ENCODE measurements at regions not wholly inside any gene's neighbourhood (a gene's known extent, or its start where the extent isn't known, plus 50 kb on each side); places are given as distances from the start of the nearest gene placed in this dataset.
A peak's percentile ranks its signal among the peaks of the same experiment; 100 is the strongest.

DNA sequence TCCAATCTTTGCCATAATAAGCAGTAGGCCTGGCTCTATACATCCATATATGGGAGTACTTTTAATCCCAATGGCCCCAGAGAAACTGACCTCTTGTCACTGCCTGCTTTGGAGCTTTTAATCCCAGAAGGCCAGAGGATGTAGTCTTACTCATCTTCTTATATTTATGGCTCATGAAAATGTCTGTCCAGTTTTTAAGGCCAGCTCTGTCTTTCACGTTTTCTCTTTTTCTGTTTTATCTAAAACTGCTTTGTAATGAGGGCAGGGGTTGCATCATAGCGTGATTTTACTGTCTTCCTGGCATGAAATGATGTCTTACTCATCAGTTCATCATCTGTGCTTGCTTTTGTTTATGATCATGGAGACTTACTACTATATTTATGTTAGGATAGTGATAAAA, 1094.9 kb downstream of the MAT2B start:
- peak; percentile 30 for DNase-seq (ENCODE audit: low read depth)

DNA sequence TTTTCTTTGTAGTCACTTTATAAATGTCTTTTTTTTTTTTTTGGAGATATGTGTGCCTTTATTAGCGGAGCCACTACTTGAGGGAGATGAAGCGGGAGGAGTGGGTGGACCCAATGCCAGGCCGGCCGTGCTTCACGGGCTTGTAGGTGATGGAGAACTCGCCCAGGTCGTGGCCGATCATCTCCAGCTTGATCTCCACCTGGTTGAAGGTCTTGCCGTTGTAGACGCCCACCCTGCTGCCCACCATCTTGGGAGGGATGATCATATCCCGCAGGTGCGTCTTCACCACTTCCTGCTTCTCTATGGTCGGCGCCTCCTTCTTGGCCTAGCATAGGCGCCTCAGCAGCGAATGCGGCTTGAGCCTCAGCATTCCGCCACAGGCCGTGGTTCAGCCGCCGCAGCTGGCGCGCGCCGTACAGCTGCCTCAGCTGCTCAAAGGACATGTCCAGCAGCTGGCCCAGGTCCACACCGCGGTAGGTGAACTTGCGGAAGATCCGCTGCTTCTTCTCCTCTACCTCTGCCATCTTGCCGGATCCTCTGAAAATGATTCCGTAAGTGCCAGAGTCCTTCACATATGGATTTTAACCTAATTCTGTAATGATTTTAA, 1095.6 kb downstream of the MAT2B start:
- DNase-seq (ENCODE audit: low read depth), result no peak

DNA sequence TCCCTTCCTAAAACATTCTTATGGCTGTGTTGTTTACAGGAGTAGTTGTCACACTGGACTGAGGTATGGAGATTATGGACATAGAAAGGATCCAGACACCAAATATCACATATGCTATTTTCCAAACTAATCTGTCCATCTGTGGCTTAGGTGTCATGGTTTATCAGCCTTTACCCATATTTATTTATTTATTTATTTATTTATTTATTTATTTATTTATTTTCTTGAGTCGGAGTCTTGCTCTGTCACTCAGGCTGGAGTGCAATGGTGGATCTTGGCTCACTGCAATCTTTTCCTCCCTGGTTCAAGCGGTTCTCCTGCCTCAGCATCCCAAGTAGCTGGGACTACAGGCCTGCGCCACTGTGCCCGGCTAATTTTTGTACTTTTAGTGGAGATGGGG, 1103.1 kb downstream of the MAT2B start:
- no peak for DNase-seq (ENCODE audit: low read depth)

DNA sequence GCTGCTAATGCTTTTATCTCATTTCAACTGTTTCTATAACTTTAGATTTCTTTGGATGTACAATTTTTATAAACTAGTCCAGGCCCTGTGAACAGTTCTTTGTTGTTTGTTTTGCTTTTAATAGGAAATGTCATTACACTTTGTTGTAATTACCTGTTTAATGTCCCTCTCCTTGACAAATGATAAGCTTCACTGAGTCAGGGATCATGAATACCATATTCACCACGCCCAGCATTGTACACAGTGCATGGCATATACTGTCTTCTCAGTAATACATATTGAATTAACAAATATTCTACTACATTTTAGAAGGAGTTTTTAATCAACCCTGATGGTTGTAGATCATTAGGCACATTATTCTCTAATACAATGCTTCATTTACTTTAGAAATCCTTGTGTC, 1105.0 kb downstream of the MAT2B start:
- DNase-seq (ENCODE audit: low read depth), result no peak

DNA sequence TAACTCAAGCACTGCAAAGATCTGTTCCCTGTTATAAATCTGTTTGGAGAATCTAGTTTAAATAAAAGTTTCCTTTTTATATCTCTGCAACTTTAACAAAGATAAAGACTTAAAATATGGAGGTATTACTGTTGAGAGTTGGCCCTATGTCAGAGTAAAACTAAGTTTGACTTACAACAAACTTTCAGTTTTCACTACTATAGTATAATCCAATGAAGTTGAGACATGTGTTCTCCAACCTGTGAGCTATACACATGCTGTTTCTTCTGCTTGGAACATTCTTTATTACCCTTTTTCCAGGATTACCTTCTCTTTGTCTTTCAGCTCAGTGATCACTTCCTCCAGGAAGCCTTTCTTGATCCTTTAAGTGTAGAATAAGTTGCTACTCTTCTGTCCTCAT, 1109.3 kb downstream of the MAT2B start:
- DNase-seq (ENCODE audit: low read depth), result no peak

DNA sequence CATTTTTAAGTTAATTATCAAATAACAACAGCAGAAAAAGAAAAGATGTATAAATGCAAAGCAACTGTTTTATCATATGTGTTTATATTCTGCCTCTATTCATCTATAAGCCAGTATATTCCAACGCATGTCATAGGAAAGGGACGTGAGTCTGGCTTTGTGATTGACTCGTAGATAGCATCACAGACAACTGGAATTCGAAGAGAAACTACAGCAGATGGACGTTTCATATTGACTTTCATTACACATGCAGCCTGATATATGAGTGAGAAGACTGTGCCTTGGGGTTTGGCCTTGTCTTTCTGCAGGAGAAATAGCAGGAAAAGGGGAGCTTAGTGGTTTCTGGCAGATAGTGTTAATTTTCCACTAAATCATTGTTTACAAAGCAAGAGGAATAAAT, 1111.9 kb downstream of the MAT2B start:
- DNase-seq (ENCODE audit: low read depth), result no peak

DNA sequence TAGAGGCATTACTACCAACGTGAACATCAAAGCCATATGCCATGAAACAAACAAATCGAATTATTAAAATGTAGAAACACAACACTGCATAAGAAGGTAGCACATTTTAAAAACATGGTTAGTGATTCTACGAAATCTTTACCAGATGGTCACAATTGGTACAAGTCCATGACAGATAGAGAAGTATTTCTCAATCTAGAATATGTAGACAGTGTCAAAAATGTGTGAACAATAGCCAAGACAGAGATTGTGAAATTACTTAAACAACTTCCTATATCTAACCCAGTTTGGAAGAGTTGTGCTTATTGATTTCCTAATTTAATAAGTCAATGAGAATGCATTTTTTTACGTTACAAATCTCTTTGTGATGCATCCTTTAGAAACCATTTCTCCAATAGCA, 1121.6 kb downstream of the MAT2B start:
- no peak for DNase-seq (ENCODE audit: low read depth)

DNA sequence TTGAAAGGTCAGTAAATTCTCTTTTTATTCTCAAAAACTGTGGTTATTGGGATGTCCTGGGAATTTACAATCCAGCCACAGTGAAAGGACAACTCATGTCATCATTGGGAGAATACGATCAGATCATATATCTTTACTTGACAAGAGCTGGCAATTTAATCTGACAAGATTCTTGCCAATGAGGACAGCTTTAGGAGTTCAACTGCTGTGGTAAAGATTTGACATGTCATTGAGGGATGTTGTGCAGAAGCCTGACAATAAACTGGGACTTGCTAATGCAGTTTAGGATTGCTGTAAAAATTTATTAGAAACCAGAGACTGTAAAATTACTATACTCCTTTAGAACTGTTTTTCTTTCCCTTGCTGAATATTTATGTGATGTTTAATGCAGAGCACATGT, 1131.0 kb downstream of the MAT2B start:
- no peak for DNase-seq (ENCODE audit: low read depth)

DNA sequence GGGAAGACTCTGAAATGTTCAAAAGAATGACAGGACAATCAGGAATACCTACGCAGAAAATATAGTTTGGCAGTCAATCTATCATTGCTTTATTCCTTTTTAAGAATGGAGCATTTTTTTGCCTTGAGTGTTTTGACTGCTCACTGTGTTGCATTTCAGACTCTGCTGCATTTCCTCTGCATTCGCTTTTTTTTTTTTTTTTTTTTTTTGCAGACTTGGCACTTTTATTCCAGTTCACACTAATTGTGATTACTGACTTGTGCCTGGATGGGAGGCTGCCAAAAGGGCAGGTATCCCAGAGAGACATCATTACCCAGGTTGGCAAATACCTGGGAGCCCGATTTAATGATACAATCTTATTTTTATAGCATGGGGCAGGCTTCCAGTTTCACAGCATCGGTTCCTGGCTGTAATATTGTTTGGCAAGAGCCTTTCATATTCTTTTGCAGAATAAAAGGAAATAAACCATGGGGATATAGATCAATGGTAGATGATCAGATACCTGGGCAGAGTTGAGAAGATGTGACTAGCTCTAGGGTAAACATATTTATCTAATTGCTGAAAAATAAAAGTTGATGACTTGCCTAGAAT, 1132.6 kb downstream of the MAT2B start:
- DNase-seq (ENCODE audit: low read depth), result no peak

DNA sequence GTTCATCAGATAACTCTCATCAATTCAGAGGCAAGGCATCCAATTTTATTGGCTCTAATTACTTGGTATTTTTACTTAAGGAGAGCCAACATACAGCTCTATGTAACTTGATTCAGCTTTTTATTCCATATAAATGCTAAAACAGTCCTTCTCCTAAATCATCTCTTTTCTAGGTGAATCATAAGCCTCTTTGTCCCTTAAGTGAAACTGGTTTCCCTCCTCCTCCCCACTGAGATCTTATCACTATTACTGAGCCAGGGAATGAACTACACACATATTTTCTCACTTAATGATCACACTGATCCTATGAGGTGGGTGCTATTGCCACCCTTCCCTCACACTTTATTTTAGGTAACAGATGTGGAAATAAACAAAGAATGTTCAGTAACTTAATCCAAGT, 1143.8 kb downstream of the MAT2B start:
- DNase-seq (ENCODE audit: low read depth), result no peak

DNA sequence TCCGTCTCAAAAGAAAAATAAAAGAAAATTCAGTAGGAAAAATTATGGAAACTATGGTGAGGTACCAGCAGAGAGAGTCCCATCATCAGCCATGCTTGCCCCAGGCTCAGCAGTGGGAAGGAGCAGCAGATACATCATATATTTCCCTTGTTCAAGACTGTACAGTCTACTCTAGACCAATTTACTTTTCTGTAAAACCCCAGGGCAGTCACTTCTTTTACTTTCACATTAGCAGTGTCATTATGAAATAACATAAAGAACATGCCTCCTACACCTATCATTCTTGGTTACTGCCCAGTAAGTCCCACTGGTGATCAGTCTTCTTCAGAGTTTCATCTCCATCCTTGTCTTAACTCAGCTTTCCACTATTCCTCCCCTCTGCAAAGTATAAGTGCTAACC, 1145.0 kb downstream of the MAT2B start:
- DNase-seq (ENCODE audit: low read depth), result no peak

DNA sequence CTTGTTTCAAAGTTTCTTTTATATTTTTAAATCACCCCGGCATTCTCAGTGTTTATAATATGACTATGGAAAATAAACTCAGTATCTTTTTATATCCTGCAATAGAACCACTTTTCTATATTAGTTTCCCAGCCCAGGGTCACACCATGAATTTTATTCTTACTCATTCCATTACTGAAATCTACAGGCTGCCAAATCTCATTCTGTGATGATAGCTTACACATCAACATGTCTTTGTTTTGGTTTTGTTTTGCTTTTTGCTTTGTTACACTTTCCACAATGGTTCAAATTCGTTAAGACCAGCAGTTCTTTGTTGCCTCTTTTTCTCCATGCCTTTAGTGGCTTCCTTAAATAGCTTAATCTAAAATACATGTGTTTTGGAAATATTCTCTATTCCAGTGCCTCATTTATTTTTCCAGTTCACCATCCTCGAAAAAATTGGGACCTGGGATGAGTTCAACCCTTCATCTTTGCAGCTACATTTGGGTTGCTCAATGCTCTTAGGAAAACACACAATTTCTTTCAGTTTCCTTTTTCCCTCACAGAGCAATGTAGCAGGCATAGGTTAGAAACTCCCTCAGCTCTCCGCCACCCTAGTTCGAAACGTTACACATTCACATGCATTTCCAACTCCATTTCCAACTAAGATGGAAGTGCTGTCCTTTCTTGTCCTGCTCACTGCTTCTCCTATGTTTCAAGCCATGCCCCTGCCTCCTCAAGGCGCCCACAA, 1146.3 kb downstream of the MAT2B start:
- no peak for DNase-seq (ENCODE audit: low read depth)

DNA sequence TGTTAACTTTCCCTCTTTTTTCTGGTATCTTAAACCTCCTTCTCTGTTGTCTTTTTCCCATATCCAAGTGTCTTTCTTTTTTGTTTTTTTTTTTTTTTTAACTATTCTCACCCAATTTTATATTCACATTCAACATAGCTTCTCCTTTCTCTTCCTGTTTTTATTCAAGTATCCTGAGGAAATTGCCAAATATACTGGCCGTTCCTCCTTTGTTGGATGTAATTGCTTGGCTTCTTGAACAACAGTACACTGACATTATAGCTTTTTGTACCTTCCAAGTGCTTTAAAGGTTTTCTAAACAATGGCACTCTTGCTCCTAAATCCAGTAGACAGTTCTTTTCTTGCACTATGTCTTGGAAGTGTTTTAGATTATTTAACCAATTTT, 1146.8 kb downstream of the MAT2B start:
- no peak for DNase-seq (ENCODE audit: low read depth)

DNA sequence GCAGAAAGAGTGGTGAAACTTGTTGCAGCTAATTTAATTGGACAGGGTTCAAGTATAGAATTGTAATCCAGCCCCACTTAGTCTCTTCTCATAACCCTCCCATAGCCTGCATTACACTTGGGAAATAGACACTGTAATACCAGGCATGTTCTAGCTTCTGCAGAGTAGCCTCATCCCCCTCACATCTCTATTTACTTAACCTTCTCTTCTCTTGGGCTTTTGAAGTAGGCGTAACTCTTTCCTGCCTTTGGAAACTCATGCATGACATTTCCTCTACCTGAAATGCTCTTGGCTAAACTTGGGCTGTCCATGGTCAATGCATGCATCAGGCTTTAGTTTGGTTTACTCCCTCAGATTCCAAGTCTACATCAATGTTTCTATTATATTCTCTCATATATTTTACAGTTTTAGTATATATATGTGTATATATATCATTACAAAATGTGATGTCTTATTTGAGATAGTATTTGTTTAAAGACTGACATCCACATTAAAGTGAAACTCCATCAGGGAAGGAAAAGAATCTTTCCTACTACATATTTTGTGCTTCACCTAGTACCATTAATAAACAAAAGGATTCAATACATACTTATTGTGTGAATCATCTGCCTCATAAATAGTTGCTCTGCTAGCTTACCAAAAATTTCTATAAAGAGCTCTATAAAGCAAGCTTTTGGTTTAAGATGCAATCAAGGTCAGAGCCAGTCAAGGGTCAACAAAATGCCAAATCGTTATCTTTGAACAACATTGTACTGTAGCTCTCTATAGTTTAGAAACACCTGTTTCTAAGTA, 1158.0 kb downstream of the MAT2B start:
- DNase-seq (ENCODE audit: low read depth), result peak; percentile 15

DNA sequence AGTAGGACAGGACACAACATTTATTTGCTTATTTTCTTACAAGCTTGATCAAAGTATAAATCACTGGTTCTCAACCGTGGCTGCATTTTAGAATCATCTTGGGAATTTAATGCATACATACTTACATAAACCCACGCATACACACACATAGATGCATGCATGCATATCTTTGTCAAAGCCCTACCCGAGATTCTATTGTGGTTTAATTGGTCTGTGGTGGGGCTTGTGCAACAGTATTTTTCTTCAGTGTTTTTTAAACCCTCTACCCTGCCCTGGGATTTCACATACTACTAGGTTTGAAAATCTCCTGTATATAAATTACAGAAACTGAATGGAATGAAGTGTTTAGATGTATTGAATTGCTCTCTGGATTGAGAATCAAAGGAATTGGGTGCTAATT, 1166.2 kb downstream of the MAT2B start:
- DNase-seq (ENCODE audit: low read depth), result no peak

DNA sequence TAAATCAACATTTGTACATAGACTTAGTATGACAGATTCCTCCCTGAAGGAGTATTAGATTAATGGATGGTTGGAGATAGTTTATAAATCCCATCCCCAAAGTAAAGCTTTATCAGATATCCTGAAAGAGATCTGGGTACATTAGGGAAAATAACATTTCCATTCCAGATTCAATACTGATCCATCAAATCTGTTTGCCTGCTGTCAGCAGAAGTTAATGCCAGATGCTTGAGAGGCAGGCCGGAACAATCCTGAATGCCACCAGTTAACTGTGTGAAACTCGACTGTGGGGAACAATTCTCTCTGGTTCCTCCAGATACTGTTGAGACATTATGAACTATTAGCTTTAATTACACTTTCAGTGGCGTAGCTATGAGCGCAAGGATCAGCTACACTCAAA, 1166.8 kb downstream of the MAT2B start:
- no peak for DNase-seq (ENCODE audit: low read depth)

DNA sequence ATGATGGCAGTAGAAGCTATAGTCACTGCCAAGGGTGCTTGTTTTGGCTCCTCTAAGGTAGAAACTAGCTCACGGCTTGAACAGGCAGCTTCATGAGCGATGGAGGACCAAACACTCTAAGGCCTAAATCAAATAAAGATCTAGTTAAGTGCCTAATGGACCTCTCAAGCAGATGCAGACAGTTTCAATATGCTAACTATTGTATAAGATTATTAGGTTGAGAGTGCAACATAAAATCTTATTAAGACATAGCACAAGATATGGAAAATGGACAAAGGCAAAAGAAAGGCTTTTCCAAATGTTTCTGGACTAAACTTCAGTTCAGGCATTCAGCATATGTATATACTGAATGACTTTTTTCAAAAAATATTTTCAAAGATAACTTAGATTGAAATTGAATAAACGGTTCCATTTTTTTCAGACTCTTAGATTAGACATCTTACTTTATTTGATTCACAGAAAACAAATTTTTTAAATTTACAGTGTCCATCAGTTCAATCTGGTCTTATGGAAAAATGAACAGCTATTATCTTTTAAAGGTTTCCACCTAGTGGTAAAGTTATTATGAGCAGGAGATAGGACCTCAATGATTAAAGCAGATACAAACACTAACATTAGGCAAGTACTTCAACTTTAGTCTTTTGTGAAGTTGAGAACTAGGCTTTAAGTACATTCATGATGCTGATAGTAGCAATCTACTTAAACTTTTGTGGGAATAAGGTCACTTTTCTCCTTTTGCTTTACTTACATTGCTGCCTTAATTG, 1167.7 kb downstream of the MAT2B start:
- DNase-seq (ENCODE audit: low read depth), result peak; percentile 1

DNA sequence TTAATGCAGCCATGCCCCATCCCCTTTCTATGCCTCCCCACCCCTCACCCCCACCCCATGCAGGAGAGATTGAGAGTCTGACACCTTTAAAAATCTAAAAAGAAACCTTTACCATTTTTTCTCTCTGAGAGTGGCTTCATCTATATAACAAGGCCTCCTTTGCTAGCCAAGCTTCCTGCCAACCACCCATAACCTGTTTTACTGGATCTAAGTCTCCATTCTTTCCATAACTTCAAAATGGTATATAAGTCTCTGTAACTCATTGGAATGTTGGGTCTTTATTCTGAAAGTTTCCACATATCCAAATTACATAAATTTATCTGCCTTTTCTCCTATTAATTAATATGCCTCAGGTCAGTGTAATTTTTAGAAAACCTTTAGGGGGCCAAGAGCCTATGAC, 1174.0 kb downstream of the MAT2B start:
- no peak for DNase-seq (ENCODE audit: low read depth)

DNA sequence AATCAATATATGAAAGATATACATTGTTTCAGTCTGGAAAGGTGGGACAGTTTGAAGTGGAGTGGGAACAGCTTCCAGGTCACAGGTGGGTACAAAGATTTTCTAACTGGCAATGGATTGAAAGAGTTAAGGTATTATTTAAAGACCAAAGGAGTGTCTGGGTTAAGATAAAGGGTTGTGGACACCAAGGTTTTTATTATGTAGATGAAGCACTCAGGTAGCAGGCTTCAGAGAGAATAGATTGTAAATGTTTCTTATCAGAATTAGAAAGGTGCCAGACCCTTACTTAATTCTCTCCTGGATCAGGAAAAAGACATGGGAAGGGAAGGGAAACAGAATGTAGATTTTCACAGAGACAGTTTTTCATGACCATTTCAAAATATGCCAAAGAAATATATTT, 1174.8 kb downstream of the MAT2B start:
- DNase-seq (ENCODE audit: low read depth), result no peak

DNA sequence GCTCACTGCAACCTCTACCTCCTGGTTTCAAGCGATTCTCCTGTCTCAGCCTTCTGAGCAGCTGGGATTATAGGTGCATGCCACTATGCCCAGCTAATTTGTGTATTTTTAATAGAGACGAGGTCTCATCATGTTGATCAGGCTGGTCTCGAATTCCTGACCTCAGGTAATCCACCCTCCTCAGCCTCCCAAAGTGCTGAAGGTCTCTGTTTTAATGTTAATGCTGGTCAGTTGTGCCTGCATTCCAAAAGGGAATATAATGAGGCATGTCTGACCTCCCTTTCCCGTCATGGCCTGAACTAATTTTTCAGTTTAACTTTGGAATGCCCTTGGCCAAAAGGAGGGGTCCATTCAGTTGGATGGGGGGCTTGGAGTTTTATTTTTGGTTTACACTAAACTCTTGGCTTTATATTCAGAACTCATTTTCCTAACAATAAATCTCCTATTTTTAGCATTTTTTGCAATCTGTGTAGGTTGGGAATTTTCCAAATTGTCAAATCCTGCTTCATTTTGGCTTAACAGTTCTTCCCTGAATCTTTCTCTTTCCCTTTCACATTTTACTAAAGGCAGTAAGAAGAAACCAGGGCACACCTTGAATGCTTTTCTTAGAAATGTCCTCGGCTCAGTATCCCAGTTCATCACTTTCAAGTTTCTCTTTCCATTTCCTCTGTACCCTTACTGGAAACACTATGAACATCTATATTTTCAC, 1175.5 kb downstream of the MAT2B start:
- DNase-seq (ENCODE audit: low read depth), result no peak

DNA sequence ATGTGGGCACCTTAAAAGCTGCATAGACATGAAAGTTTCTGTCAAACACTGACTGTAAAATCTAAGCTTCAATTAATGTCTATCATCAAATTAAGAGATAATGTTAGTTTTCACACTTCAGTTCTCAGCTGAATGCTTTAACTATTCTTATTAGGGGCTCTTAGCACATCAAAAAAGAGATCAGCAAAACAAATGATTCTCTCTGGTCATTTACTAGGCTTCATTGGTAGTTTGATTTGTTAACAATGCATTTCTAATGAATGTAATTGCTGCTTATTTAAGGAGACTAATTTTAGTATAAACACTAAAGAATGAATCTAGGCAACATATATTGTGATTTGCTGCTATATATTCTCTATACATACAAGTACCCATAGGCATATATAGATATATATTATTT, 1182.0 kb downstream of the MAT2B start:
- DNase-seq (ENCODE audit: low read depth), result no peak

DNA sequence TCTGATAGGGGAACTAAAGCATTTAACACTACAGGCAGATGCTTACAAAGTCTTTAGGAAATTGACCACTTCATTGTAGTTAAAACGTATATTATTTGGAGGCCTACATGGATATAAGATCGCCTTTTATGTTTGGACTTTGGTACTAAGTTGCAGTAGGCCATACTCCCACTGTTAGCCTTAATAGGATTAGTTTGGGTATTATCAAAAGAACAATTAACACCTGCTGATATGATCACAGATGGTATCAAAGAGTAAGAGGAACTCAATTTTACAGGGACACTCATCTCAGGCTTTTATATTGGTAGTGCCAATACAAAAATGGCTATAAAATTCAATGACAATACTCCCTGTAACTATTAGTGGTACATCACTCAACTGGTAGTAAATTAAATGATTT, 1183.0 kb downstream of the MAT2B start:
- DNase-seq (ENCODE audit: low read depth), result no peak

Data from ELR (cell line).